Spleen (tissue), 7 donors: ENCODE measurements at regions not wholly inside any gene's neighbourhood (a gene's known extent, or its start where the extent isn't known, plus 50 kb on each side); places are given as distances from the start of the nearest gene placed in this dataset.

Source experiments
- CTCF ChIP-seq, 11 experiments: fragments of 200-600 bp in 7 of 11; fragments of 450-650 bp in 4 of 11; sonication (generic) in 4 of 11; IDR thresholded peaks in 8 of 11; conservative IDR thresholded peaks in 3 of 11; 1 replicate in 7 of 11; 2 replicates in 4 of 11; pipeline versions ENCODE4 v1.4.0 to v1.8.0; 2016 to 2021; ENCODE audit warnings: antibody characterized with exemption in 11 of 11, inconsistent platforms in 4 of 11, mild to moderate bottlenecking in 1 of 11
- POLR2A ChIP-seq, 3 donors: fragments of 450-650 bp; IDR thresholded peaks; one replicate each; pipeline ENCODE4 v1.5.1; 2017; ENCODE audit warnings: antibody characterized with exemption in 3 of 3, mild to moderate bottlenecking in 1 of 3
- donor health status: DM: no; HTN: no; CAD: no; lungs with moderate emphysema.
- donor health status: DM: no; HTN: no; CAD: no.
- donor health status: DM: no; HTN: no; CAD: no.

- TF ChIP-seq CTCF (IDR thresholded peaks at IDR 0.05 in 8 of 11, conservative IDR thresholded peaks at IDR 0.05 in 3 of 11) (no peak), POLR2A (IDR thresholded peaks at IDR 0.05) (no peak)
Measured at GRCh38 chrX:68985135-68985755, 156.4 kb downstream of the EFNB1 start.
